Panc1 (cell line): ENCODE measurements at regions not wholly inside any gene's neighbourhood (a gene's known extent, or its start where the extent isn't known, plus 50 kb on each side); places are given as distances from the start of the nearest gene placed in this dataset.

ENCODE experiments used
- CTCF ChIP-seq: fragments of 450-650 bp; IDR thresholded peaks from 2 replicates; pipeline ENCODE4 v1.5.1; 2017; ENCODE audit warnings: mild to moderate bottlenecking
- POLR2AphosphoS5 ChIP-seq: IDR thresholded peaks from 2 replicates; pipeline ENCODE4 v1.6.1; 2012; ENCODE audit warnings: mild to moderate bottlenecking, low read depth, low read length, moderate library complexity
- REST ChIP-seq, 2 experiments: IDR thresholded peaks; 2 replicates each; pipeline ENCODE4 v1.6.1; 2011 to 2012; ENCODE audit warnings: low read depth in 2 of 2, control low read depth in 1 of 2, low read length in 1 of 2, mild to moderate bottlenecking in 1 of 2, moderate library complexity in 1 of 2; ENCODE audit not compliant: insufficient read depth in 1 of 2
- SIN3A ChIP-seq: IDR thresholded peaks from 2 replicates; pipeline ENCODE4 v1.6.1; 2012; ENCODE audit warnings: low read depth, mild to moderate bottlenecking, low read length, moderate library complexity, borderline replicate concordance; ENCODE audit not compliant: insufficient read depth

- no peak for TF ChIP-seq CTCF
- no peak for TF ChIP-seq REST (IDR thresholded peaks at IDR 0.05; ENCODE audit: insufficient read depth in 1 of 2, low read depth in 2 of 2, low read length in 1 of 2)
- TF ChIP-seq POLR2AphosphoS5 = no peak
- no peak for TF ChIP-seq SIN3A
Measured at GRCh38 chr5:61821561-61821960, 484.4 kb upstream of the KIF2A start.
